H9 (cell line): ENCODE measurements at regions not wholly inside any gene's neighbourhood (a gene's known extent, or its start where the extent isn't known, plus 50 kb on each side); places are given as distances from the start of the nearest gene placed in this dataset.

ENCODE experiments used
- DNase-seq: peaks from one replicate; pipeline ENCODE4 v3.0.0-alpha.2; 2017
- H2AFZ ChIP-seq: one replicate; pipeline ENCODE4 v1.6.1; 2013; ENCODE audit warnings: mild to moderate bottlenecking, low read length, control low read depth, moderate library complexity
- H2AK5ac ChIP-seq: 2 replicates; pipeline ENCODE4 v1.6.1; 2013; ENCODE audit warnings: low read length, control low read depth, mixed read lengths; ENCODE audit not compliant: insufficient read length
- H2BK120ac ChIP-seq: one replicate; pipeline ENCODE4 v1.6.1; 2013; ENCODE audit warnings: low read depth, mild to moderate bottlenecking, low read length, control low read depth, inconsistent platforms; ENCODE audit not compliant: poor library complexity, severe bottlenecking
- H2BK12ac ChIP-seq: 2 replicates; pipeline ENCODE4 v1.6.1; 2013; ENCODE audit warnings: low read length, control low read depth, mixed read lengths, low read depth; ENCODE audit not compliant: insufficient read length
- H2BK15ac ChIP-seq: 2 replicates; pipeline ENCODE4 v1.6.1; 2013; ENCODE audit warnings: low read depth, low read length, control low read depth
- H2BK20ac ChIP-seq: one replicate; pipeline ENCODE4 v1.6.1; 2013; ENCODE audit warnings: low read depth, mild to moderate bottlenecking, low read length, control low read depth, inconsistent platforms; ENCODE audit not compliant: poor library complexity, severe bottlenecking
- H2BK5ac ChIP-seq: 2 replicates; pipeline ENCODE4 v1.6.1; 2013; ENCODE audit warnings: low read length, control low read depth, mixed read lengths; ENCODE audit not compliant: insufficient read length
- H3K14ac ChIP-seq: 2 replicates; pipeline ENCODE4 v1.6.1; 2013; ENCODE audit warnings: low read length, control low read depth; ENCODE audit not compliant: insufficient read depth
- H3K18ac ChIP-seq: 2 replicates; pipeline ENCODE4 v1.6.1; 2013; ENCODE audit warnings: low read depth, mild to moderate bottlenecking, mixed read lengths, low read length, control low read depth; ENCODE audit not compliant: insufficient read length
- H3K23ac ChIP-seq: 2 replicates; pipeline ENCODE4 v1.6.1; 2013; ENCODE audit warnings: low read length, control low read depth, mixed read lengths, low read depth; ENCODE audit not compliant: insufficient read length
- H3K23me2 ChIP-seq: 2 replicates; pipeline ENCODE4 v1.6.1; 2013; ENCODE audit warnings: low read depth, mild to moderate bottlenecking, mixed read lengths, low read length, control low read depth; ENCODE audit not compliant: insufficient read length, poor library complexity, severe bottlenecking
- H3K27ac ChIP-seq: 2 replicates; pipeline ENCODE4 v1.5.1; 2013; ENCODE audit warnings: low read length, control low read depth, mixed read lengths, low read depth; ENCODE audit not compliant: insufficient read length
- H3K27me3 ChIP-seq: 2 replicates; pipeline ENCODE4 v1.6.1; 2013; ENCODE audit warnings: low read length, control low read depth, inconsistent platforms; ENCODE audit not compliant: insufficient read depth
- H3K4ac ChIP-seq: 2 replicates; pipeline ENCODE4 v1.6.1; 2013; ENCODE audit warnings: low read depth, mild to moderate bottlenecking, control low read depth, inconsistent platforms, low read length, moderate library complexity
- H3K4me1 ChIP-seq: 2 replicates; pipeline ENCODE4 v1.6.1; 2013; ENCODE audit warnings: low read length, control low read depth, inconsistent platforms; ENCODE audit not compliant: insufficient read depth
- H3K4me2 ChIP-seq: 2 replicates; pipeline ENCODE4 v1.6.1; 2013; ENCODE audit warnings: low read length, control low read depth, mixed read lengths; ENCODE audit not compliant: insufficient read length, insufficient read depth
- H3K56ac ChIP-seq: 2 replicates; pipeline ENCODE4 v1.6.1; 2013; ENCODE audit warnings: low read depth, mild to moderate bottlenecking, mixed read lengths, low read length, control low read depth; ENCODE audit not compliant: insufficient read length
- H3K79me1 ChIP-seq: 2 replicates; pipeline ENCODE4 v1.6.1; 2013; ENCODE audit warnings: low read depth, mild to moderate bottlenecking, moderate library complexity, low read length, control low read depth, inconsistent platforms; ENCODE audit not compliant: insufficient read depth, poor library complexity, severe bottlenecking
- H3K79me2 ChIP-seq: 2 replicates; pipeline ENCODE4 v1.6.1; 2013; ENCODE audit warnings: low read length, control low read depth, inconsistent platforms; ENCODE audit not compliant: insufficient read depth
- H3K9ac ChIP-seq: 2 replicates; pipeline ENCODE4 v1.6.1; 2013; ENCODE audit warnings: low read length, control low read depth, mixed read lengths; ENCODE audit not compliant: insufficient read length; ENCODE audit errors: extremely low read depth
- H3K9me3 ChIP-seq: one replicate; pipeline ENCODE4 v1.6.1; 2013; ENCODE audit warnings: low read depth, low read length, inconsistent platforms; ENCODE audit not compliant: control insufficient read depth
- H3T11ph ChIP-seq: one replicate; pipeline ENCODE4 v1.6.1; 2013; ENCODE audit warnings: mild to moderate bottlenecking, low read length, control low read depth, inconsistent platforms
- H4K20me1 ChIP-seq: one replicate; pipeline ENCODE4 v1.6.1; 2013; ENCODE audit not compliant: control insufficient read depth, insufficient read length, insufficient read depth
- H4K5ac ChIP-seq: 2 replicates; pipeline ENCODE4 v1.6.1; 2013; ENCODE audit warnings: low read depth, mild to moderate bottlenecking, mixed read lengths, low read length, control low read depth; ENCODE audit not compliant: insufficient read length
- H4K8ac ChIP-seq: replicated peaks from 2 replicates; pipeline ENCODE4 v1.6.1; 2013; ENCODE audit warnings: low read length, control low read depth, mixed read lengths, low read depth; ENCODE audit not compliant: insufficient read length
- H4K91ac ChIP-seq: 2 replicates; pipeline ENCODE4 v1.6.1; 2013; ENCODE audit warnings: low read depth, mild to moderate bottlenecking, moderate library complexity, mixed read lengths, low read length, control low read depth; ENCODE audit not compliant: insufficient read length
- H3K27ac Mint-ChIP-seq, 3 experiments: 2 replicates in 2 of 3; 3 replicates in 1 of 3; pipeline ENCODE4 v1.8.0; 2020 to 2021; ENCODE audit warnings: mixed read lengths in 3 of 3, mild to moderate bottlenecking in 1 of 3, moderate library complexity in 1 of 3
- H3K27me3 Mint-ChIP-seq: 2 replicates; pipeline ENCODE4 v1.8.0; 2021; ENCODE audit warnings: low read depth, mild to moderate bottlenecking, moderate library complexity, mixed read lengths
- H3K36me3 Mint-ChIP-seq, 3 experiments: 2 replicates in 2 of 3; 3 replicates in 1 of 3; pipeline ENCODE4 v1.8.0; 2020 to 2021; ENCODE audit warnings: low read depth in 3 of 3, mixed read lengths in 3 of 3; ENCODE audit not compliant: insufficient read depth in 1 of 3
- H3K4me1 Mint-ChIP-seq, 2 experiments: 2 replicates each; pipeline ENCODE4 v1.8.0; 2020; ENCODE audit warnings: mixed read lengths in 2 of 2
- H3K4me3 Mint-ChIP-seq, 2 experiments: 2 replicates in 1 of 2; 3 replicates in 1 of 2; pipeline ENCODE4 v1.8.0; 2020 to 2021; ENCODE audit warnings: mild to moderate bottlenecking in 2 of 2, mixed read lengths in 2 of 2, moderate library complexity in 1 of 2
- H3K9me3 Mint-ChIP-seq, 2 experiments: 2 replicates in 1 of 2; 3 replicates in 1 of 2; pipeline ENCODE4 v1.8.0; 2020; ENCODE audit warnings: mild to moderate bottlenecking in 2 of 2, mixed read lengths in 2 of 2, moderate library complexity in 1 of 2
- CTCF ChIP-seq: fragments of 200-600 bp; sonication (generic); conservative IDR thresholded peaks from 3 replicates; pipeline ENCODE4 v1.8.0; 2021; ENCODE audit warnings: antibody characterized with exemption, mild to moderate bottlenecking
- WGBS: extraction: QIAGEN DNeasy Blood & Tissue Kit; methylation state at CpG from one replicate; pipeline ENCODE4 v1.1.7; 2013; ENCODE audit warnings: missing lambda C conversion rate, low lambda C conversion rate, mixed read lengths; ENCODE audit not compliant: insufficient read length; ENCODE audit errors: extremely low coverage; 5-methylcytosine and 5-hydroxymethylcytosine counted together

GRCh38 chr13:73273745-73274144 lies 214.9 kb downstream of the KLF5 start:
- no peak for TF ChIP-seq CTCF
- H3K56ac ChIP-seq, result no peak overlapping the region
- no peak overlapping the region for H3K18ac ChIP-seq
- no peaks in the 10 kb centered on the region for H3K79me2 ChIP-seq
- H3K4ac ChIP-seq, result no peak overlapping the region
- H3K4me2 ChIP-seq, result no peak overlapping the region
- H3T11ph ChIP-seq, result no peak overlapping the region
- Mint-ChIP-seq H3K27me3 (no peaks in the 10 kb centered on the region), H3K4me3 (no peak overlapping the region), H3K27ac (no peak overlapping the region), H3K36me3 (no peaks in the 10 kb centered on the region), H3K4me1 (peaks cover 3 to 4% of the 10 kb centered on the region in 2 experiments; a peak in 1 of 4 replicates), H3K9me3 (peaks cover 4% of the 10 kb centered on the region in 2 experiments; a peak in 2 of 5 replicates)
- no peaks in the 10 kb centered on the region for H3K23me2 ChIP-seq
- H2AK5ac ChIP-seq, result no peak overlapping the region
- no peak overlapping the region for H2BK5ac ChIP-seq
- H2BK120ac ChIP-seq, result no peak overlapping the region
- H2BK20ac ChIP-seq, result no peak overlapping the region
- no peaks in the 10 kb centered on the region for H3K27me3 ChIP-seq
- H4K5ac ChIP-seq, result no peak overlapping the region
- H4K8ac ChIP-seq, result no peak overlapping the region
- DNase-seq, result no peak
- no peak overlapping the region for H3K23ac ChIP-seq
- no peaks in the 10 kb centered on the region for H4K20me1 ChIP-seq
- H3K9ac ChIP-seq, result no peak overlapping the region
- H3K27ac ChIP-seq, result no peak overlapping the region
- H3K9me3 ChIP-seq, result no peaks in the 10 kb centered on the region
- no peaks in the 10 kb centered on the region for H3K4me1 ChIP-seq
- no peak overlapping the region for H3K14ac ChIP-seq
- H3K79me1 ChIP-seq, result no peaks in the 10 kb centered on the region
- WGBS, result no CpG with 5 or more reads among the region's 5 CpGs
- H4K91ac ChIP-seq, result no peak overlapping the region
- no peak overlapping the region for H2BK15ac ChIP-seq
- H2AFZ ChIP-seq, result no peak overlapping the region
- no peak overlapping the region for H2BK12ac ChIP-seq
